ENCODE measurements at regions not wholly inside any gene's neighbourhood (a gene's known extent, or its start where the extent isn't known, plus 50 kb on each side); places are given as distances from the start of the nearest gene placed in this dataset.

GRCh38 chr22:47582067-47582466 lies 819.6 kb downstream of the TBC1D22A start:
- DNase-seq = no peak

GRCh38 chr22:47580121-47580520 lies 817.7 kb downstream of the TBC1D22A start:
- no peak for DNase-seq

GRCh38 chr22:47576908-47577307 lies 814.5 kb downstream of the TBC1D22A start:
- DNase-seq = no peak

- no peak for DNase-seq
These were observed 812.8 kb downstream of the TBC1D22A start for GRCh38 chr22:47575291-47575690.

- DNase-seq = no peak
These were observed 812.1 kb downstream of the TBC1D22A start for GRCh38 chr22:47574556-47574955.

- DNase-seq = no peak
These were observed 810.7 kb downstream of the TBC1D22A start for GRCh38 chr22:47573141-47573540.

- no peak for DNase-seq
These were observed 810.0 kb downstream of the TBC1D22A start for GRCh38 chr22:47572443-47572842.

- DNase-seq = no peak
These were observed 809.2 kb downstream of the TBC1D22A start for GRCh38 chr22:47571616-47572015.

GRCh38 chr22:47570851-47571250 lies 808.4 kb downstream of the TBC1D22A start:
- no peak for DNase-seq

- no peak for DNase-seq
These were observed 807.8 kb downstream of the TBC1D22A start for GRCh38 chr22:47570300-47570685.

GRCh38 chr22:47569389-47570299 lies 807.2 kb downstream of the TBC1D22A start:
- no peak for DNase-seq

- DNase-seq = no peak
These were observed 806.2 kb downstream of the TBC1D22A start for GRCh38 chr22:47568700-47569099.

GRCh38 chr22:47567126-47568090 lies 805.0 kb downstream of the TBC1D22A start:
- no peak for DNase-seq

- no peak for DNase-seq
These were observed 804.0 kb downstream of the TBC1D22A start for GRCh38 chr22:47566491-47566890.

- no peak for DNase-seq
These were observed 803.2 kb downstream of the TBC1D22A start for GRCh38 chr22:47565607-47566006.

- DNase-seq = no peak
These were observed 802.4 kb downstream of the TBC1D22A start for GRCh38 chr22:47564651-47565434.

GRCh38 chr22:47564158-47564450 lies 801.7 kb downstream of the TBC1D22A start:
- DNase-seq = no peak

- DNase-seq = no peak
These were observed 801.1 kb downstream of the TBC1D22A start for GRCh38 chr22:47563406-47564157.

- no peak for DNase-seq
These were observed 799.3 kb downstream of the TBC1D22A start for GRCh38 chr22:47561766-47562165.

GRCh38 chr22:47561115-47561675 lies 798.7 kb downstream of the TBC1D22A start:
- no peak for DNase-seq

GRCh38 chr22:47558828-47559700 lies 796.6 kb downstream of the TBC1D22A start:
- no peak for DNase-seq

Data from 8988T (cell line).